ENCODE measurements at regions not wholly inside any gene's neighbourhood (a gene's known extent, or its start where the extent isn't known, plus 50 kb on each side); places are given as distances from the start of the nearest gene placed in this dataset.

DNA sequence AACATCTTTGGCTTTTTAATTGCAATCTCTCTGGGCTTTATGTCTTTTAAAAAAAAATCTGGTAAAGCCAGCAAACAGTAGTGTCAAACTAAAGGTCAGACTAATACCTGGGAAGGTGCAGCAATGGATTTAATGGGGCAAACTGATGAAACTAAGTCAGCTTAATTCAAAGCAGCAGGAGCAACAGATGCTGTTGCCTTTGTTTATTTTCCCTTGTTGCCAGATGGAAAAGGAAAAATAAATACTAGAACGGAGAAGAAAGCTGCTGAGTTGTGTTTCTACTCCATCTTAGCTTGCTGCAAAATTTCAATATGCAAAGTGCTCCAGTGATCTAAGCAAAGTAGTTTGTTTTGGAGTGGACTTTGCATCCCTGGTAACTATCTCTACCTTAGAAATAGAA is 1097.8 kb downstream of the PCDH17 start:
- TF ChIP-seq, protein P1, sequence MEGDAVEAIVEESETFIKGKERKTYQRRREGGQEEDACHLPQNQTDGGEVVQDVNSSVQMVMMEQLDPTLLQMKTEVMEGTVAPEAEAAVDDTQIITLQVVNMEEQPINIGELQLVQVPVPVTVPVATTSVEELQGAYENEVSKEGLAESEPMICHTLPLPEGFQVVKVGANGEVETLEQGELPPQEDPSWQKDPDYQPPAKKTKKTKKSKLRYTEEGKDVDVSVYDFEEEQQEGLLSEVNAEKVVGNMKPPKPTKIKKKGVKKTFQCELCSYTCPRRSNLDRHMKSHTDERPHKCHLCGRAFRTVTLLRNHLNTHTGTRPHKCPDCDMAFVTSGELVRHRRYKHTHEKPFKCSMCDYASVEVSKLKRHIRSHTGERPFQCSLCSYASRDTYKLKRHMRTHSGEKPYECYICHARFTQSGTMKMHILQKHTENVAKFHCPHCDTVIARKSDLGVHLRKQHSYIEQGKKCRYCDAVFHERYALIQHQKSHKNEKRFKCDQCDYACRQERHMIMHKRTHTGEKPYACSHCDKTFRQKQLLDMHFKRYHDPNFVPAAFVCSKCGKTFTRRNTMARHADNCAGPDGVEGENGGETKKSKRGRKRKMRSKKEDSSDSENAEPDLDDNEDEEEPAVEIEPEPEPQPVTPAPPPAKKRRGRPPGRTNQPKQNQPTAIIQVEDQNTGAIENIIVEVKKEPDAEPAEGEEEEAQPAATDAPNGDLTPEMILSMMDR (conservative IDR thresholded peaks at IDR 0.05; ENCODE audit: low read length): no peak
- no peak for TF ChIP-seq EZH2phosphoT487 (IDR thresholded peaks at IDR 0.05; ENCODE audit: borderline replicate concordance)
